Astrocyte of the cerebellum (primary cell): ENCODE measurements at regions not wholly inside any gene's neighbourhood (a gene's known extent, or its start where the extent isn't known, plus 50 kb on each side); places are given as distances from the start of the nearest gene placed in this dataset.
"Not testable (repeated sequence)": the region's sequence is repeated elsewhere in the genome, so short reads cannot be mapped to it uniquely, and the experiment has no call there.

Experiments used
- DNase-seq: peaks from one replicate; pipeline ENCODE4 v3.0.0-alpha.2; 2011; ENCODE audit warnings: low read depth
- H3K4me3 ChIP-seq: 2 replicates; pipeline ENCODE4 v1.5.1; 2011; ENCODE audit warnings: mild to moderate bottlenecking, low read depth, low read length, moderate library complexity
- CTCF ChIP-seq: IDR thresholded peaks from 2 replicates; pipeline ENCODE4 v1.5.1; 2012; ENCODE audit warnings: low read length, low read depth, moderate library complexity, mild to moderate bottlenecking; ENCODE audit errors: missing control alignments
- in situ Hi-C: cut with HindIII; loops from 2 replicates; pipeline ENCODE4 v1.10.0; 2017; ENCODE audit warnings: low sequenced_read_pairs

GRCh38 chrX:129097668-129098067 lies 425.6 kb downstream of the SMARCA1 start:
- in situ Hi-C loops = no loop called here
- TF ChIP-seq CTCF = no peak
- no peak for DNase-seq
- no peak overlapping the region for H3K4me3 ChIP-seq

- no peak for TF ChIP-seq CTCF
- DNase-seq = no peak
- no peak overlapping the region for H3K4me3 ChIP-seq
- in situ Hi-C loops = no loop called here
Measured at GRCh38 chrX:129093706-129094105, 429.6 kb downstream of the SMARCA1 start.

GRCh38 chrX:129092757-129093156 lies 430.5 kb downstream of the SMARCA1 start:
- H3K4me3 ChIP-seq = no peak overlapping the region
- TF ChIP-seq CTCF = no peak
- DNase-seq = no peak
- in situ Hi-C loops = no loop called here

GRCh38 chrX:129092242-129092641 lies 431.0 kb downstream of the SMARCA1 start:
- DNase-seq = no peak
- H3K4me3 ChIP-seq = no peak overlapping the region
- TF ChIP-seq CTCF = no peak
- in situ Hi-C loops = no loop called here

GRCh38 chrX:129091097-129091496 lies 432.2 kb downstream of the SMARCA1 start:
- no peak overlapping the region for H3K4me3 ChIP-seq
- DNase-seq = no peak
- TF ChIP-seq CTCF = no peak
- in situ Hi-C loops = no loop called here

- no peak for DNase-seq
- no peak overlapping the region for H3K4me3 ChIP-seq
- in situ Hi-C loops = no loop called here
- TF ChIP-seq CTCF = no peak
Measured at GRCh38 chrX:129086802-129087201, 436.5 kb downstream of the SMARCA1 start.

- DNase-seq, in situ Hi-C loops, H3K4me3 ChIP-seq: not testable (repeated sequence)
Measured at GRCh38 chrX:129084291-129084690, 439.0 kb downstream of the SMARCA1 start.
